ENCODE measurements at regions not wholly inside any gene's neighbourhood (a gene's known extent, or its start where the extent isn't known, plus 50 kb on each side); places are given as distances from the start of the nearest gene placed in this dataset.
A peak's percentile ranks its signal among the peaks of the same experiment; 100 is the strongest.

GRCh38 chr9:73640971-73641370 lies 489.3 kb downstream of the ANXA1 start:
- DNase-seq (ENCODE audit: low read depth in 2 of 2) = no peak
- no peak overlapping the region for H3K4me3 ChIP-seq (replicated peaks in 1 of 2; ENCODE audit: low read depth in 2 of 2, low read length in 2 of 2)
- no peak for TF ChIP-seq CTCF (IDR thresholded peaks at IDR 0.05; ENCODE audit: low read depth, low read length)

GRCh38 chr9:73643379-73644013 lies 491.8 kb downstream of the ANXA1 start:
- TF ChIP-seq CTCF (IDR thresholded peaks at IDR 0.05; ENCODE audit: low read depth, low read length) = no peak
- H3K4me3 ChIP-seq (replicated peaks in 1 of 2; ENCODE audit: low read depth in 2 of 2, low read length in 2 of 2) = no peak overlapping the region
- DNase-seq (ENCODE audit: low read depth in 2 of 2) = peak; percentile 14 to 18

- no peak overlapping the region for H3K4me3 ChIP-seq (replicated peaks in 1 of 2; ENCODE audit: low read depth in 2 of 2, low read length in 2 of 2)
- no peak for TF ChIP-seq CTCF (IDR thresholded peaks at IDR 0.05; ENCODE audit: low read depth, low read length)
- DNase-seq (ENCODE audit: low read depth in 2 of 2) = no peak
These were observed 495.9 kb downstream of the ANXA1 start for GRCh38 chr9:73647560-73647959.

- no peak for DNase-seq (ENCODE audit: low read depth in 2 of 2)
- no peak overlapping the region for H3K4me3 ChIP-seq (replicated peaks in 1 of 2; ENCODE audit: low read depth in 2 of 2, low read length in 2 of 2)
- no peak for TF ChIP-seq CTCF (IDR thresholded peaks at IDR 0.05; ENCODE audit: low read depth, low read length)
These were observed 497.9 kb downstream of the ANXA1 start for GRCh38 chr9:73649552-73649951.

GRCh38 chr9:73655363-73655762 lies 503.7 kb downstream of the ANXA1 start:
- TF ChIP-seq CTCF (IDR thresholded peaks at IDR 0.05; ENCODE audit: low read depth, low read length) = no peak
- DNase-seq (ENCODE audit: low read depth in 2 of 2) = no peak
- no peak overlapping the region for H3K4me3 ChIP-seq (replicated peaks in 1 of 2; ENCODE audit: low read depth in 2 of 2, low read length in 2 of 2)

GRCh38 chr9:73655831-73656230 lies 504.2 kb downstream of the ANXA1 start:
- TF ChIP-seq CTCF (IDR thresholded peaks at IDR 0.05; ENCODE audit: low read depth, low read length) = no peak
- no peak overlapping the region for H3K4me3 ChIP-seq (replicated peaks in 1 of 2; ENCODE audit: low read depth in 2 of 2, low read length in 2 of 2)
- DNase-seq (ENCODE audit: low read depth in 2 of 2) = no peak

GRCh38 chr9:73665253-73665652 lies 513.6 kb downstream of the ANXA1 start:
- no peak for TF ChIP-seq CTCF (IDR thresholded peaks at IDR 0.05; ENCODE audit: low read depth, low read length)
- DNase-seq (ENCODE audit: low read depth in 2 of 2) = no peak
- no peak overlapping the region for H3K4me3 ChIP-seq (replicated peaks in 1 of 2; ENCODE audit: low read depth in 2 of 2, low read length in 2 of 2)
